H9 (cell line): ENCODE measurements at regions not wholly inside any gene's neighbourhood (a gene's known extent, or its start where the extent isn't known, plus 50 kb on each side); places are given as distances from the start of the nearest gene placed in this dataset.

Experiments
- DNase-seq: peaks from one replicate; pipeline ENCODE4 v3.0.0-alpha.2; 2017
- H2AFZ ChIP-seq: one replicate; pipeline ENCODE4 v1.6.1; 2013; ENCODE audit warnings: mild to moderate bottlenecking, low read length, control low read depth, moderate library complexity
- H2AK5ac ChIP-seq: 2 replicates; pipeline ENCODE4 v1.6.1; 2013; ENCODE audit warnings: low read length, control low read depth, mixed read lengths; ENCODE audit not compliant: insufficient read length
- H2BK120ac ChIP-seq: one replicate; pipeline ENCODE4 v1.6.1; 2013; ENCODE audit warnings: low read depth, mild to moderate bottlenecking, low read length, control low read depth, inconsistent platforms; ENCODE audit not compliant: poor library complexity, severe bottlenecking
- H2BK12ac ChIP-seq: 2 replicates; pipeline ENCODE4 v1.6.1; 2013; ENCODE audit warnings: low read length, control low read depth, mixed read lengths, low read depth; ENCODE audit not compliant: insufficient read length
- H2BK15ac ChIP-seq: 2 replicates; pipeline ENCODE4 v1.6.1; 2013; ENCODE audit warnings: low read depth, low read length, control low read depth
- H2BK20ac ChIP-seq: one replicate; pipeline ENCODE4 v1.6.1; 2013; ENCODE audit warnings: low read depth, mild to moderate bottlenecking, low read length, control low read depth, inconsistent platforms; ENCODE audit not compliant: poor library complexity, severe bottlenecking
- H2BK5ac ChIP-seq: 2 replicates; pipeline ENCODE4 v1.6.1; 2013; ENCODE audit warnings: low read length, control low read depth, mixed read lengths; ENCODE audit not compliant: insufficient read length
- H3K14ac ChIP-seq: 2 replicates; pipeline ENCODE4 v1.6.1; 2013; ENCODE audit warnings: low read length, control low read depth; ENCODE audit not compliant: insufficient read depth
- H3K18ac ChIP-seq: 2 replicates; pipeline ENCODE4 v1.6.1; 2013; ENCODE audit warnings: low read depth, mild to moderate bottlenecking, mixed read lengths, low read length, control low read depth; ENCODE audit not compliant: insufficient read length
- H3K23ac ChIP-seq: 2 replicates; pipeline ENCODE4 v1.6.1; 2013; ENCODE audit warnings: low read length, control low read depth, mixed read lengths, low read depth; ENCODE audit not compliant: insufficient read length
- H3K23me2 ChIP-seq: 2 replicates; pipeline ENCODE4 v1.6.1; 2013; ENCODE audit warnings: low read depth, mild to moderate bottlenecking, mixed read lengths, low read length, control low read depth; ENCODE audit not compliant: insufficient read length, poor library complexity, severe bottlenecking
- H3K27ac ChIP-seq: 2 replicates; pipeline ENCODE4 v1.5.1; 2013; ENCODE audit warnings: low read length, control low read depth, mixed read lengths, low read depth; ENCODE audit not compliant: insufficient read length
- H3K27me3 ChIP-seq: 2 replicates; pipeline ENCODE4 v1.6.1; 2013; ENCODE audit warnings: low read length, control low read depth, inconsistent platforms; ENCODE audit not compliant: insufficient read depth
- H3K4ac ChIP-seq: 2 replicates; pipeline ENCODE4 v1.6.1; 2013; ENCODE audit warnings: low read depth, mild to moderate bottlenecking, control low read depth, inconsistent platforms, low read length, moderate library complexity
- H3K4me1 ChIP-seq: 2 replicates; pipeline ENCODE4 v1.6.1; 2013; ENCODE audit warnings: low read length, control low read depth, inconsistent platforms; ENCODE audit not compliant: insufficient read depth
- H3K4me2 ChIP-seq: 2 replicates; pipeline ENCODE4 v1.6.1; 2013; ENCODE audit warnings: low read length, control low read depth, mixed read lengths; ENCODE audit not compliant: insufficient read length, insufficient read depth
- H3K56ac ChIP-seq: 2 replicates; pipeline ENCODE4 v1.6.1; 2013; ENCODE audit warnings: low read depth, mild to moderate bottlenecking, mixed read lengths, low read length, control low read depth; ENCODE audit not compliant: insufficient read length
- H3K79me1 ChIP-seq: 2 replicates; pipeline ENCODE4 v1.6.1; 2013; ENCODE audit warnings: low read depth, mild to moderate bottlenecking, moderate library complexity, low read length, control low read depth, inconsistent platforms; ENCODE audit not compliant: insufficient read depth, poor library complexity, severe bottlenecking
- H3K79me2 ChIP-seq: 2 replicates; pipeline ENCODE4 v1.6.1; 2013; ENCODE audit warnings: low read length, control low read depth, inconsistent platforms; ENCODE audit not compliant: insufficient read depth
- H3K9ac ChIP-seq: 2 replicates; pipeline ENCODE4 v1.6.1; 2013; ENCODE audit warnings: low read length, control low read depth, mixed read lengths; ENCODE audit not compliant: insufficient read length; ENCODE audit errors: extremely low read depth
- H3K9me3 ChIP-seq: one replicate; pipeline ENCODE4 v1.6.1; 2013; ENCODE audit warnings: low read depth, low read length, inconsistent platforms; ENCODE audit not compliant: control insufficient read depth
- H3T11ph ChIP-seq: one replicate; pipeline ENCODE4 v1.6.1; 2013; ENCODE audit warnings: mild to moderate bottlenecking, low read length, control low read depth, inconsistent platforms
- H4K20me1 ChIP-seq: one replicate; pipeline ENCODE4 v1.6.1; 2013; ENCODE audit not compliant: control insufficient read depth, insufficient read length, insufficient read depth
- H4K5ac ChIP-seq: 2 replicates; pipeline ENCODE4 v1.6.1; 2013; ENCODE audit warnings: low read depth, mild to moderate bottlenecking, mixed read lengths, low read length, control low read depth; ENCODE audit not compliant: insufficient read length
- H4K8ac ChIP-seq: replicated peaks from 2 replicates; pipeline ENCODE4 v1.6.1; 2013; ENCODE audit warnings: low read length, control low read depth, mixed read lengths, low read depth; ENCODE audit not compliant: insufficient read length
- H4K91ac ChIP-seq: 2 replicates; pipeline ENCODE4 v1.6.1; 2013; ENCODE audit warnings: low read depth, mild to moderate bottlenecking, moderate library complexity, mixed read lengths, low read length, control low read depth; ENCODE audit not compliant: insufficient read length
- H3K27ac Mint-ChIP-seq, 3 experiments: 2 replicates in 2 of 3; 3 replicates in 1 of 3; pipeline ENCODE4 v1.8.0; 2020 to 2021; ENCODE audit warnings: mixed read lengths in 3 of 3, mild to moderate bottlenecking in 1 of 3, moderate library complexity in 1 of 3
- H3K27me3 Mint-ChIP-seq: 2 replicates; pipeline ENCODE4 v1.8.0; 2021; ENCODE audit warnings: low read depth, mild to moderate bottlenecking, moderate library complexity, mixed read lengths
- H3K36me3 Mint-ChIP-seq, 3 experiments: 2 replicates in 2 of 3; 3 replicates in 1 of 3; pipeline ENCODE4 v1.8.0; 2020 to 2021; ENCODE audit warnings: low read depth in 3 of 3, mixed read lengths in 3 of 3; ENCODE audit not compliant: insufficient read depth in 1 of 3
- H3K4me1 Mint-ChIP-seq, 2 experiments: 2 replicates each; pipeline ENCODE4 v1.8.0; 2020; ENCODE audit warnings: mixed read lengths in 2 of 2
- H3K4me3 Mint-ChIP-seq, 2 experiments: 2 replicates in 1 of 2; 3 replicates in 1 of 2; pipeline ENCODE4 v1.8.0; 2020 to 2021; ENCODE audit warnings: mild to moderate bottlenecking in 2 of 2, mixed read lengths in 2 of 2, moderate library complexity in 1 of 2
- H3K9me3 Mint-ChIP-seq, 2 experiments: 2 replicates in 1 of 2; 3 replicates in 1 of 2; pipeline ENCODE4 v1.8.0; 2020; ENCODE audit warnings: mild to moderate bottlenecking in 2 of 2, mixed read lengths in 2 of 2, moderate library complexity in 1 of 2
- WGBS: extraction: QIAGEN DNeasy Blood & Tissue Kit; methylation state at CpG from one replicate; pipeline ENCODE4 v1.1.7; 2013; ENCODE audit warnings: missing lambda C conversion rate, low lambda C conversion rate, mixed read lengths; ENCODE audit not compliant: insufficient read length; ENCODE audit errors: extremely low coverage; 5-methylcytosine and 5-hydroxymethylcytosine counted together
- TF ChIP-seq, protein P1 (sequence below): fragments of 200-600 bp; sonication (generic); conservative IDR thresholded peaks from 3 replicates; pipeline ENCODE4 v1.8.0; 2021; ENCODE audit warnings: antibody characterized with exemption, mild to moderate bottlenecking

DNA sequence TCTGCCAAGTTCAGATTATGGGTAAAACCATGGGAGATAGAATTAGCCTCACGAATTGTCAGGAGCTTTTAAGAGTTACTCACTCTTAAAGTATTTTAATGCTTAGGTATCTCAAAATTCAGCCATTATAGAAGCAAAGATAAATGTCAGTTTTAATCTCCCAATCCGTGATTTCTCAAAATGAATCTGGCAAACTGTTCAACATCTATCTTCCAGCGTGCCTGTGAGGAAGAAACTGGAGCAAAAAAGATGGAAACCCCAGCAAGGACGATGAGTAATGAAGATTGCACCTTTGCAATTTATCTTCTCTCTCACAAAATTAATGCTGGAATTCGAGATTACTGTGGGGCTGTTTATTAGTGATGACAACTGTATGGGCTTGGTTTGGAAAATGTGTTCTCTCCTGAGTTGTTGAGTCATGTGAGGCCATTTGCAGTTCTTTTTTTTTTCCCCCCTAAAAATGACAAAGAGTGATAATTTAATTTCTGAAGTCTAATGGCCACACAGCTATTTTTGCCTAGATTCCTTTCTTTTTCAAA lies 70.5 kb downstream of the PYDC2 start:
- Mint-ChIP-seq H3K4me1 (no peaks in the 10 kb centered on the region), H3K36me3 (no peaks in the 10 kb centered on the region; a peak in 1 of 7 replicates), H3K27ac (no peak overlapping the region), H3K9me3 (no peaks in the 10 kb centered on the region; a peak in 3 of 5 replicates), H3K4me3 (no peak overlapping the region), H3K27me3 (no peaks in the 10 kb centered on the region)
- Histone ChIP-seq H3K79me1 (no peaks in the 10 kb centered on the region), H3K4ac (no peak overlapping the region), H3K56ac (no peak overlapping the region), H2BK5ac (no peak overlapping the region), H3K27ac (no peak overlapping the region), H3K4me1 (no peaks in the 10 kb centered on the region), H3K4me2 (no peak overlapping the region), H3T11ph (no peak overlapping the region), H3K27me3 (no peaks in the 10 kb centered on the region), H3K79me2 (no peaks in the 10 kb centered on the region; the same call in 1 of the 2 replicates), H4K20me1 (no peaks in the 10 kb centered on the region), H4K5ac (no peak overlapping the region), H2AK5ac (no peak overlapping the region), H3K9ac (no peak overlapping the region), H2BK12ac (no peak overlapping the region), H2AFZ (no peak overlapping the region), H2BK120ac (no peak overlapping the region), H2BK15ac (no peak overlapping the region), H3K23me2 (no peaks in the 10 kb centered on the region), H4K91ac (no peak overlapping the region), H3K18ac (no peak overlapping the region), H4K8ac (no peak overlapping the region), H3K23ac (no peak overlapping the region), H3K9me3 (no peaks in the 10 kb centered on the region), H2BK20ac (no peak overlapping the region), H3K14ac (no peak overlapping the region)
- no peak for DNase-seq
- no CpG with 5 or more reads among the region's 5 CpGs for WGBS
- TF ChIP-seq, protein P1, sequence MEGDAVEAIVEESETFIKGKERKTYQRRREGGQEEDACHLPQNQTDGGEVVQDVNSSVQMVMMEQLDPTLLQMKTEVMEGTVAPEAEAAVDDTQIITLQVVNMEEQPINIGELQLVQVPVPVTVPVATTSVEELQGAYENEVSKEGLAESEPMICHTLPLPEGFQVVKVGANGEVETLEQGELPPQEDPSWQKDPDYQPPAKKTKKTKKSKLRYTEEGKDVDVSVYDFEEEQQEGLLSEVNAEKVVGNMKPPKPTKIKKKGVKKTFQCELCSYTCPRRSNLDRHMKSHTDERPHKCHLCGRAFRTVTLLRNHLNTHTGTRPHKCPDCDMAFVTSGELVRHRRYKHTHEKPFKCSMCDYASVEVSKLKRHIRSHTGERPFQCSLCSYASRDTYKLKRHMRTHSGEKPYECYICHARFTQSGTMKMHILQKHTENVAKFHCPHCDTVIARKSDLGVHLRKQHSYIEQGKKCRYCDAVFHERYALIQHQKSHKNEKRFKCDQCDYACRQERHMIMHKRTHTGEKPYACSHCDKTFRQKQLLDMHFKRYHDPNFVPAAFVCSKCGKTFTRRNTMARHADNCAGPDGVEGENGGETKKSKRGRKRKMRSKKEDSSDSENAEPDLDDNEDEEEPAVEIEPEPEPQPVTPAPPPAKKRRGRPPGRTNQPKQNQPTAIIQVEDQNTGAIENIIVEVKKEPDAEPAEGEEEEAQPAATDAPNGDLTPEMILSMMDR = no peak
